ENCODE measurements at regions not wholly inside any gene's neighbourhood (a gene's known extent, or its start where the extent isn't known, plus 50 kb on each side); places are given as distances from the start of the nearest gene placed in this dataset.

DNA sequence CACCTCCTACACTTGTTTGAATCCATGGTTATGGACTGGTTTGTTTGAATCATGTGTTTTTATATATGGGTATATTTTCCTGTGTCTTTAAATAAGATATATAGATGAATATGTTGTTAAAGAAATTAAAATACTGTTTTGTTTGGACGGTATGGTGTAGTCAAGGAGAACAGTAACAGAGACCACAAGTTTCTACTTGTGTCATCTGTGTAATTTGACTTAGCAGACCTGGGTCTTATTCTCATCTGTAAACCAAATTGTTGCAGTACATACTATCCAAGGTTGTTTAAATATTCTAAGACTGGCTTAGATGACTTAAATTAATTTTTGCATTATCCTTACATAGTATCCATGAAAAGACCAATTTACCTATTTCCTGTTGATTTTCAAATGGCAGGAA lies 361.1 kb upstream of the SLITRK1 start:
- DNase-seq: no peak

DNA sequence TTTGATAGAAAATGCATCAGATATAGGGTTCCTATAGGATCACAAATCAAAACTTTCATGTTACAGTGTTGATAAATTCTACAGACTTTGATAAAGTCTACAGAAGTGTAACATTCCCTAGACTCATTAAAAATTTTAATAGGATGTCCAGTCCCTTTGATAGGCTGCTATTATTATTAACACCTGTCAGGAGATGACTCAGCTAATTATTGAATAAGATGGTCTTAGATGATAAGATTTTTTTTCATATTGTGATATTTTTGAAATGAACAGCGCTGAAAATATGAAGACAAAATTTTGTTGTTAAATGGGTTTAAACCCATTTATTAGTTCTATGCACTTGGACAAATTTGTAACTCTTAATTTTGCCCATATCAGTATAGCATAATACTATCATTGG lies 356.8 kb upstream of the SLITRK1 start:
- no peak for DNase-seq

DNA sequence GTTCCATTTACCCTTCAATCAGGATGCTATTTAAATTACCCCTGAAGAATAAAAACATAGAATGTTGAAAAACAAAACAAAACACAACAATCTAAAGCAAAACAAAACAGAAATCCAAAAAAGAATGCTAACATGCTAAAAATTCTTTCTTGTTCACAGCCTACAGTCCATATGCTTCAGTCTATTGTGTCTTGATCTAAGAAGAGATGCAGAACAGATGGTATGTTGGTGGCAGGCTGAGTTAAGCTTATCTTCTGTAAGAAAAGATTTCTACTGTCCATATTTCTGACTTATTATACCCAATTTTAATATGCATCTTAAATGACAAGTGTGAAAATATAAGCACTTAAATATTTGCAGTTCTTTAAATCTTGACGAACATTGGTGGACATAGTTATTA lies 356.1 kb upstream of the SLITRK1 start:
- DNase-seq: no peak

DNA sequence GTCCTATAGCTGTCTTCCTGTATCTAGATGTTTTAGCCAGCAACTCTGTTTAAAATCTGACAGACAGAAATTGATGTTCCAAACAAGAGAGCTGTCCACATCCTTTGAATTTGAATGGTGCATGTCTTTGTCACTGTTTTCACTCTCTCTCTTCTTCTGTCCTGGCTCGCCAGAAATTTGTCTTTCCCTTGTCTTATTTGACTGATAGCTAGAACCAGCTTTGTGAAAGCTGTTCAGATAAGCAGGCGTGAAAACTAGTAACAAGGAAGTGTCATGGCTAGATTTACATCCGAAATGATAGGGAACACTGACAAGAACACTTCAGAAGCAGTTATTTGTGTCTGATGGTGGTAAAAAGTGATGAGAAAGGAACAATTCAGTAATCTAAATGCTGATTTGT lies 354.9 kb upstream of the SLITRK1 start:
- DNase-seq: no peak

DNA sequence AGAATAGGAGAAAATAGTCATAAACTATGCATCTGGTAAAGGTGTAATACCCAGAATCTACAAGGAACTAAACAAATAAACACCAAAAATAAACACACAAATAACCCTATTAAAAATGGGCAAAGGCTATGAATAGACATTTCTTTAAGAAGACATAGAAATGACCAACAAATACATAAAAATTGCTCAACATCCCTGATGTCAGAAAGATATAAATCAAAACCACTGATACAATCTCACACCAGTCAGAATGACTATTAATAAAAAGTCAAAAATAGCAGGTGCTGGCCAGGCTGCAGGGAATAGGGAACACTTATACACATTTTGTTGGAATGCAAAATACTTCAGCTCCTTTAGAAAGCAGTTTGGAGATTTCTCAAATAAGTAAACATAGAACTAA lies 352.1 kb upstream of the SLITRK1 start:
- DNase-seq: no peak

DNA sequence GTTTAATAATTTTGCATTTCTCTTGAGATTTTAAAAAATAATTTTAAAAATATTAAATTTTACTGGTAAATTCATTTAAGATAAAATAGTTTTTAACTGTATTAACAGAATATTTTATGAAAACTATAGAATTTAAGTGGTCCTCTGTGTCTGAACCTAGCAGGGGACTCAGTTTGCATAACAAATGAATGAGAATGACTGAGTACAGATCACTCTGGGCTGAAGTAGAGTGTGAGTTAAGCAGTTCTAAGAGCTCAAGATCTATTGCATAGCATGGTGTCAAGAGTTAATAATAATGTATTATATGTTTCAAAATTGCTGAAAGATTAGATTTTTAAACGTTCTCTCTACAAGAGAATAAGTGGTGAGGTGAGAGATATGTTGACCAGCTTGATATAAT lies 348.3 kb upstream of the SLITRK1 start:
- no peak for DNase-seq

DNA sequence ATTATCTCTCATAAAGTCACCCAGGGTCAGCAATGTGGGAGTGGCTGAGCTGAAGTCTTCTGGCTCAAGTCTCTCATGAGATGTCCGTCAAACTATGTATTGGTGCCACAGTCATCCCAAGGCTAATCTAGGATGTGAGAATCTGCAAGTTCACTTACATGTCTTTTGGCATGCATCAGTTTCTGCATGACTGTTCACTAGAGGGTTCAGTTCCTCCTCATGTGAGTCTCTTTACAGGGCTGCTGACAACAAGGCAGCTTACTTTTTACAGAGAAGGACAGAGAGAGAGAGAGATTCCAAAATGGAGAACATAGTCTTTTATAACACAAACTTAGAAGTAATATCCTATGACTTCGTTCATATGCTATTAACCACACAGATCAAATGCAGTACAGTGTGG lies 328.8 kb upstream of the SLITRK1 start:
- DNase-seq: no peak

DNA sequence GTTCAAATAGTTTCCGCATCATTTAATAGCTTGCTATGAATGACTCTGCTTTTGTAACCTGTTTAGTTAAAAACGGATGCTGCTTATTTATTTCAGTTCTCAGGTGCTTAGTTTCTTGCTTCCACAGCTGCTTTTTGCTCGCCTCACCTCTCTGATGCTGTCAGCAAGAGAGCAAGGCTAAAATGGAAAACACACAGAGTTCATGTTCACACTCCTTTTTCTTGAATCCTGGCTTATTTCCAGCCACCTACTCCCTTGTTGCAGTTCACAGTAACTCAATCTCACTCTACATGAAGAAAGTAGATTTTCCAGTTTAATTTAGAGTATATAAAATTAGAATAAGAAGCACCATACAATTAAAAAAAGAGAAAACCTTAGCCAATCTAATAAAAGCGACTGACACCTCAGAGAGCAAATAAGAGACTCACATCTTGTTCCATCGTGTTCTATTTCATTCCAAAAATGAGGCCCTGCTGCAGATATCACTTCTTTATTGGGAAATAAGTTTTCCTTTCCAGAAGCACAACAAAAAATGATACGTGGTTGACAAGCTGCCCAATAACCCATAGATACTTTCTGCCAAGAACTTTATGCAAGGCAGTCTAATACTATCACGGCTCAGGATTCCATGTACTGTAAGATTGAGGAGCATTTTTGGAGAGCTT lies 326.1 kb upstream of the SLITRK1 start:
- DNase-seq: no peak

DNA sequence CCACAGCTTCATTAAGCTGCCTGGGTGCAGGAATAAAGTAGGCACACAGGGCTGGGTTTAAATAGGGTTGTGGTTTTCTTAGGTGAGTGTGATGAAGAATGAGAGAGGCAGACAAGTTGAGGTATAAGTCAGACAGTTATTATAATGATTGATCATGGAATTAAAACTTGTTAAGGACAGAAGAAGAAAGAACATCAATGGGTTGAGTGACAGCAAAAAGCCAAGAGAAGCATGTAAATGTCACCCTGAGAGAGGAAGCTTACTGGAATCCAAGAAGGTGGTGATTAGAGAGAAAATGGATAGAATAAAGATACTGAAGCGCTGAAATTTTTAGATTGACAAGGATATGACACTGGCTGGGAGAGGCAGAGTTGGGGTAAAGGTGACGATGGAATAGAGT lies 325.2 kb upstream of the SLITRK1 start:
- no peak for DNase-seq

DNA sequence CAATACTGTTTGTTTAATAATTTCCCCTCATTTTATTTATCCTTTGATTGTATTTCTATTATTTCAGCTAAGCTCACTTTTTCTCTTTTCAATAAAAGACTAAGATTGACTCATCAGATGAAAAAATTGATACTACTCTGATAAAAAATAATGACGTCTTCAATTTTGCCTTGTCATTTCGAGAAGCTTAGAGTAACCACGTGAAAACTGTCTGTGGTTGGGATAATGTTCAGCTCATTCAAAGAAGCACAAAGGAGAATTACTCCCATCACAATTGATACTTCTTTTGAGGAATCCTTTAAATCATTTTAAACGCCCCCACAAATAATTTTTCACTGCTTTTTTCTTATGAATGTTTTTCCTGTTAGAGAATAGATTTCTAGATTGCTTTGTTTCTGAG lies 318.7 kb upstream of the SLITRK1 start:
- no peak for DNase-seq

DNA sequence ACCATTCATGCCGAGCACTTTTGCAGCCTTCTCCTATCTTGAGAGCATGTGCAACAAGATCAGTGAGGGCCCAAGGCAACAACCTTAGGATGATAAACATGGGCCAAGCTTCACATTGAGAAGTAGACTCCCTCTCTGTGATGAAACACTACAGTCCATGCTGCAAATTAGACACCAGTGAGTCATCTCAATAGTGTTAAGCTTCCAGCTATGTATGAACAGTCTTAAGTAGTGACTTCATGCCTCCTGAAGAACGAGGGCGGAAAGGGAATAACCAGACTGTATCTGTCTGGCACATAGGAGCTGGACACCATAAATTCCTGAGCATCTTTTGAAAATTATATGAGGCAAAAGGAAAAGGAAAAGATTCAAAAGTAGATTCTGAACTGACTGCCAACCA lies 309.9 kb upstream of the SLITRK1 start:
- DNase-seq: peak; percentile 21 to 50

DNA sequence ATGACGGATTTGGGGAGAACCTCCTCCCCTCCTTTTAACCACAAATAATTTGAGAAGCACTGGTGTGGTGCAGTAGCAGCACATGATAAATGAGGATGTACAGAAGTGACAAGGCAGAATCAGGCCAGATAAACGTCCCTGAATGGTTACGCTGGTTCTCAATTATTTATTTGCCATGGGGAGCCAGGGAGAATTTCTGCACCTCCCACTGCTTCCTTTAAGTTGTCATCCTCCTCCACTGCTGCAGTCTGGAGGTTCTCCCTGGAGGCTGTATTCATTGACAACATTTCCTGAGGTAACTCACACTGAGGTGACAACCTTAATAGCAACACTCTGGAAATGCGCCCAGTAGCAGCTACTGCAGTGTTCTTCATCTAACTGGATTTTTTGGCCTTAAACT lies 308.9 kb upstream of the SLITRK1 start:
- DNase-seq: no peak

DNA sequence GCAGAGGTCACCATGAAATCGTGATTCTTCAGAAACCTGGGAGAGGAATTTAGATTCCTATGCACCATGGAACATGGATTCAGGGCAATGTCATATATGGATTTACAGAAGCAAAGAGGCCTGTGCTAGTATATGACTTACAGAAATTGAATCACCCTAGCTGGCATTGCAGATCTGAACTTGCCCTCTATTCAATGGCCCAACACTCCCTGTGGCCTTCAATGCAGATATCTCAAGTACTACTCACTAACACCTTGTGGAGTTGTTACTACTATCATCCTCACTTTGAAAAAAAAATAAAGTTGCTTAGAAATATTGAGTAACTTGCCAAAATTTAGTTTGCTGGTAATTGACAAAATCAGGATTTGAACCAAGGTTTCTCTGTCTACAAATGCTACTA lies 305.4 kb upstream of the SLITRK1 start:
- no peak for DNase-seq

DNA sequence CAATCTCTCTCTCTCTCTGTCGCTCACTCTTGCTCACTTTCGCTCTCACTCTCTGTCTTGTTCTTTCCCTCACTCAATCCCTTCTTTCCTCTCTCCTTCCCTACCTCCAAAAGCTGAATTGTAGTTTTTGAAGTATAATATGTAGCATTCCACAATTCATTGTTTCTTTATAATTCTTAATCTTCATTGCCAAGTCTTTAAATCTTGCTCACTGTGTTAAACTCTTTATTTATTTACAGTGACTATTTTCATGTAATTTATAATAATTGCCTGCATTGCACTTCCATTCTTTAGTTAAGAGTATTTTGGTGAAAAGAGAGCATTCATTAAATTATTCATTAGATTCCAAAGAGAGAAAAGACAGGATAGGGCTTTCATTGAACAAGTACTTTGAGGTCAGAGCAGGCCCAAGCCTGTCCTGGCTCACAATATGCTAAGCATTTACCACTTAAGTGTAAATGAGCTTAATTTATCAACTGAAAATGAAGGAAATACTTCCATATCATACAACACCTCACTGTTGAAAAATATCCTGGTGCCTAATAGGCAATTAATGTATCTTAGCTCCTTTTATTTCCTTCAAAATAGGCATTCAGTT lies 257.4 kb upstream of the SLITRK1 start:
- no peak for DNase-seq

DNA sequence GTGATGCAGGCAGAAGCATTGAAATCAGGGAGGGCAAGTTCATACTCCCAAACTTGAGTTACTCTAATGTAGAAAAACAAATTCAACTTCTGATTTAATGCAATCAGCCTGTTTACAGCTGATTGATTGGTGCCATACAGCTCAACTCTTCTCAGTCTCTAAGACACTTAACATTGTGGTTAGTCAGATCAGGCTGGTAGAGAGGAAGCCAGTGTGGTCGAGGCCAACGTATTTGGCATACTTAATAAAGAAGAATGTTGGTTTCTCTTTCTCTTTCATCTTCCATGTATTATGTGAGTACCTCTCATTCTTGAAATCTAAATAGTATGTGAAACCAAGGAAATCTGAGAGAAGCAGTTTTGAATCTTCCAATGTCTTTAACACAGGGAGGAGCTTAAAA lies 255.0 kb upstream of the SLITRK1 start:
- no peak for DNase-seq

DNA sequence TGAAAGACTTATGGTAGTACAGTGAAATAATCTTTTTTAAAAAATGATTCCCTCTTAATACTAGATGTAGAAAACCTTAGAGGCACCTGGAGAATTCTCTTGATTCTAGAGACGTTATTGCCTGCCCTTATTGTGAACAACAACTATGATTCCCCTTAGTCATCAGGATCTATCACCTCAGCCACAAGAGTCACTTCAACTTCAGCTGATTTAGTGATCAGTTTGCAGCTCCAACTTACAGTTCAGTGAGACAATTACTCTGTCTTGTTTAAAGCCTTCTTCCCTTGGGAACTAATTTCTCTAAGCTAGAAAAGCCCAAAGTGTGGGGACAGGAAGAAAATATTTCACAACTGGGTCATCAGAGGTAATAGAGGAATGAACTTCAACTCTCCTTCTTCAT lies 254.3 kb upstream of the SLITRK1 start:
- DNase-seq: no peak

DNA sequence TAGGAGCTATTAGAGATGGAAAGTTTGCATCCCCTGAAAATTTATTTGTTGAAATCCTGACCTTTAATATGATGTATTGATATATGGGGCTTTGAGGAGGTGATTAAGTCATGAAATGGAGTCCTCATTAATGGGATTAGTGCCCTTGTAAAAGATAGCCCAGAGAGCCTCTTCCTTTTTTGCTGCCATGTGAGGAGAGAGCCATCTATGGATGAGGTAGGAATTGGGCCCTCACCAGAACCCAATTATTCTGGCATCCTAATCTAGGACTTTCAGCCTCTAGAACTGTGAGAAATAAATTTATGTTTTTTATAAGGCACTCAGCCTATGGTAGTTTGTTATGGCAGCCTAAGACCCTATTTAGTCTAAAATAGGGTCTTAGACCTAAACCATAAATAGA lies 250.2 kb upstream of the SLITRK1 start:
- DNase-seq: no peak

DNA sequence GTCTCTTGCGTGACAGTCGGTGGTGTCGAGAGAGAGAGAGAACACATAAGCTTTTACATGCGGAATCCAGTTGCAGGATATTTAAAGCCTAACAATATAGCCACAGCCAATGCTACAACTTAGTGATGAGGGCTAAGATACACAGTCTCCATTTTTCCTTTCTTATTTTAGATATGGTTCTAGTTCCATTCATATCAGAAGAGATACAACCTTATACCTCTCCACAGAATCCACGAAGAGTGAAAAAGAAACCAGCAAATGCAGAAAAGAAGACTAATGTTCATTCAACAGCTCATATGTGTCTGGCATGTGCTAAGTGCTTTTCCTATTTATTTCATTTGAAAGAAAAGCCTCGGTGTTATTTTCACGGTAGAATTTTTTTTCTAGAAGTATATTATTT lies 249.0 kb upstream of the SLITRK1 start:
- DNase-seq: no peak

DNA sequence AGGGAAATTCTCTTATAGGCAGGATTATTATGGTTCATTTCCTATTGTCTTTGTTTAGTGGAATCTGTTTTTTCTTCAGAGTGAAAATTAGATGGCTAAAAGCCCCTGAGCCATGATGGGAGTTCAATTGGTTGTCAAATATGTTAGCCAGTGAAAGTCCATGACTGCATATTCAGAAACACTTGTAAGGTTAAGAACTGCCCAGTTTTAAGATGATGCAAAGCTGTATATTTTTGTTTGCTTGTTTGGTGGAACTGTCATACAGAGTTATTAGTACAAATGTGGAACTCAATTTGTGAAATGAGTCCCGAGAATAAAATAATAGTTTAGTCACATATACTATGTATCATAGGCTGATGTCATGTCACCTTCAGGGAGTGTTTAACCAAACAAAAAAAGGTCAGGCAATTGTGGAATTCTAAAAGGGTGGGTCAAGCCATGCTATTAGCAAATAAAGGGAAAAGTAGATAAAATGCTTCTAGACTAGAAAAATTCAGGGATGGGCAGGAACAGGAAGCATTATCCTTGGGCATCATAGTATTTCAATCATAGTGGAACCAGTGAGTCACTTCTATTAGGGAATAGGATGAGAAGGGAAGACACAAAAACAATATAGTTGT lies 248.3 kb upstream of the SLITRK1 start:
- no peak for DNase-seq

DNA sequence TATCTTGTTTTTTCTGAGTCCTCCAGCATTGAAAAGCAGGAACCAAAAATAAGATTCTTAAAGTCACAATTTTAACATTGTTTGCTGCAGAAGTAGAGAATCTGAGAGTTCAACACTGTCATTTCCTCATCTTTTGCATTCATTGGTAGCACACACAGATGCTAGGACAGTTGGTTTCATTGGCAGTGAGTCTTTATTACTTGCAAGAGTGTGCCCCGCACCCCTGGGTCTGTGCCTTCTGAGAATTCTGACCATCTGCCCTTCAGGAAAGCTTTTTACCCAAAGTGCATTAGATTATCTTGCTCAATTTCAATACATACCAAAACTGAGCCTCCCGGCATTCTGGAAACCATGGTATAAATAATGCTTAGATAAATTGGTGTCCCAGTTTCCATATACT lies 247.7 kb upstream of the SLITRK1 start:
- DNase-seq: no peak

DNA sequence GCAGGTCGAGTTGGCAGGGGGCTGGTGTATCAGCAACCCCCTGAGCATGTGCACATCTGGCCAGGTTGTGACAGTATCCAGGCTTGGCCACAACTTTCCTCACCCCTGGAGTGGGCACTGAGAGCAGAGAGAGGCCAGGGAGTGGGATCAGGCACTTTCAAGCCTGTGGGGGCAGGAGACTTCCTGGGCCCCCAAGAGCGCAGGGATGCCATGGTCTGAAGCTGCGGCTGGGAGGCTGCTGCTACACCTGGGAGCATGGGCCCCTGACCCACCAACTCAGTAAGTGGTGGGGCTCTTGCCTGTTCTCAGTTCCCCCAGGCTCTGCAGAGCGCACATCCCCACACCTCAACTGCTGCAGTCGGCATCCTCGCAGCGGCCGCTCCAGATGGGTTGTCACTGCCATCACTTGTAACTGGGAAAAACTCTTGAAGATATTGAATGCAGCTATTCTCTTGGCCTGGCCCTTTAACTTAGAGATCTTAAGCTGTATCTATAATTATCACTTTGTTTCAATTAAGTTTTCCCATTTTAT lies 245.4 kb upstream of the SLITRK1 start:
- DNase-seq: no peak

DNA sequence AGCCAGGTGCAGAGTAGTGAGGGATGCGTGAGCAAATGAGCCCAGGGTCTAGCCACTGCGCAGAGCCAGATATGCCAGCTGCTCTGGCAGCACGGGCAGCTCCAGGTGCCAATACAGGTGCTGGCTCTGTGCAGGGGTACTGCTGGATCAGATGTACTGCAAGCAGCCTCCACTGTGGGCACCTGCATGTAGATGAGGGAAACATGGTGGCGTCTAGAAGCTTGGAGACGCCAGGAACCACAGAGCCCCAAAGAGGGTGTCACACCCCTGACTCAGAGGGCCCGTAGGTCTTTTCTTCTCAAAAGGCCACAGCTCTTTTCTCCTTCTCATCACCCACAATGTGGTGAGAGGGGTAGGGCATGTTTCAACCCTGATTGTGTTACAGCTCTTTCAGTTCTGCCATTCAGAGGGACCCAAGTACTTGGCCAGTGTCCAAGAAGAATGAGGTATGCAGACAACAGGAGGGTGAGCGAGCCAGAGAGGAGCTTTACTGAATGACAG lies 244.4 kb upstream of the SLITRK1 start:
- DNase-seq: no peak

DNA sequence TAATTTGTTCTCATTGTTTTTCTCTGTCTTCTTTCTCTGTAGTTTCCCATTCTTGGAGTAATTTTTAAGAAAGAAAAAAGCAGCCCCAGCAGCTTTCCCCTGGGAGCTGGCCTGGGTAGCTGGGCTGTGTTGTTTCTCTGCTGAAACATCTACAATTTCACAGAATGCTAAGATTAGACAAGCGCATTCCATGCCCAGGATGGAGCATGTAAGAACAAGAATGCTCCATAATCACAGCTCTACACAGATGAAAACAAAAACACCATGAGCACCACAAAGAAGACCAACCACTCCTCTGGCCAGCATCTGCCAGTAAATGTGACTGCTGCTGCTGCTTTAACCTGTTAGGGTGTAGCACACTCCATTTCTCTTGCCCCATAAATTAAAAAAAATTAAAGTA lies 239.2 kb upstream of the SLITRK1 start:
- no peak for DNase-seq

DNA sequence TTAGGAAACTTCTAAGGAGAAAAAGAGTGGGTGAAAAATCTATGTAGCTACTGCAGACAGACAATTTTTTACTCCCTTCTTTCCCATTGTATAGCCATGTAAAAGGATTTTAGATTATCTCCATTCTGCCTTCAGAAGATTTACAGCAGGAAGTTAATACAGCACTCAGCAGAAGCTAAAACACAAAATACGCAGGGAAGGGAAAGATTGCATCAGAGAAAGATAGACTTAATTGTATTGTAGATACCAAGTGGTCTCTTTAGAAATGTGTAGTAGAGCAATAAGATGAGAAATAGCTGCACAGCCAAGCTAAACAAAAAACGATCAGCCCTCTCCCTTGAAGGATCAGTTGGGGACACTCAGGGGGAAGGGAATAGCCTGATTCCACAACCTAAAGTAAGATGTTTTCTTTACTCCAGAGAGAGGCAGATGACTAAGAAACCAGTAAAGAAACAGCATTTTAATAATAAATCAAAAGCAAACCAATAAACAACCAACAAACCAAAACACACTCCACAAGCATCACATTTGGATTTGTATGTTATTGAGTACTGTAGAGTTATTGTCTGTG lies 236.7 kb upstream of the SLITRK1 start:
- DNase-seq: no peak

All from SW 1271 (cell line).